GM19397 (cell line): ENCODE measurements at regions not wholly inside any gene's neighbourhood (a gene's known extent, or its start where the extent isn't known, plus 50 kb on each side); places are given as distances from the start of the nearest gene placed in this dataset.
"Not testable (repeated sequence)": the region's sequence is repeated elsewhere in the genome, so short reads cannot be mapped to it uniquely, and the experiment has no call there.

ENCODE experiments used
- ATAC-seq: cut with Tn5 transposase; IDR thresholded peaks from one replicate; pipeline ENCODE4 v1.9.1; 2021; ENCODE audit warnings: mild to moderate bottlenecking, moderate library complexity; ENCODE audit not compliant: unreplicated experiment

DNA sequence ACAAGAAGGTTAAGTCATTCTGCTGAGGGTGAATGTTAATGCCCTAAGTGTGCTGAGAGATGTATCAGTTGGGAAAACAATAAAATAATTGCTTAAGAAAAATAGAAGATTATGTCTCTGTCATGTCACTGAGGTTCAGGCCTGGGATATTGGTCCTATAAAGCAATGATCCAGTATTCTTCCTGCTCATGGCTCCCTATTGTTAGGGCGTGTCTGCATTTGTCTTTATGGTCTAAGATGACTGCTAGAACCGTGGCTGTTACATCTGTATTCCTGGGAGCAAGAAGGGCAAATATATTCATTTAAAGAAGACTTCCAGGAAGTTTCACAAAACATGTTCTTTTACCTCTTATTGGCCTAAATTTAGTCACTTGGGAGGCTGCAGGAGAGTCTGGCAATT is 125.0 kb downstream of the KCNE4 start:
- no peak for ATAC-seq

DNA sequence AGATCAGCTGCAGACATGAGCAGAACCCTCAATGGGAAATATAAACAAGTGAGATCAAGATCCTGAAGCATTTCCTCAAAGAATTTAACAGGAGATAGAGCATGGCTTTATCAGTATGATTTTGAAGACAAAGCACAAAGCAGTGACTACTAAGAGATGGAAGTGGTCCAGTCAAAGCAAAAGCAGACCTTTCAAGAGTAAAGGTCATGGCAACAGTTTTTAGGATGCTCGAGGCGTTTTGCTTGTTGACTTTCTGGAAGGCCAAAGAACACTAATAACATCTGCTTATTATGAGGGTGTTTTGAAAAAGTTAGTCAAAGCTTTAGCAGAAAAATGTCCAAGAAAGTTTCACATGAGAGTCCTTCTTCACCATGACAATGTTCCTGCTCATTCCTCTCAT is 128.5 kb downstream of the KCNE4 start:
- ATAC-seq: no peak

DNA sequence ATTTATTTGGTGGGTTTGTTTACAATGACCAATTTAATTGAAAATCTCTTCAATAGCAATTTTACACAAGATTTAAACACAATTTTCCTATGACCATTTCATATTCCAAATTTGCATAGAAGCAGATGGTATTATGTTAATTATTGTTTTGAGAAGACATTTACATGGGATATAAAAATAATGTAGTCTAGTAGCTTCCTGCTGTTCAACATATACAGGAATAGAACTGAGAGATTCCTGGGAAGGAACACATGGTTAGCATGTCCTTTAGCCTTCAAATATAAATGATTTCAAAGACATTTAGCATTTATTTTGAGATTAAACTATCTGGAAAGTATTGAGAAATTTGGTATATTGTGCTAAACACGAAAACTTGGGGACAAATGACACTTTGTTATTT is 129.6 kb downstream of the KCNE4 start:
- ATAC-seq: no peak

DNA sequence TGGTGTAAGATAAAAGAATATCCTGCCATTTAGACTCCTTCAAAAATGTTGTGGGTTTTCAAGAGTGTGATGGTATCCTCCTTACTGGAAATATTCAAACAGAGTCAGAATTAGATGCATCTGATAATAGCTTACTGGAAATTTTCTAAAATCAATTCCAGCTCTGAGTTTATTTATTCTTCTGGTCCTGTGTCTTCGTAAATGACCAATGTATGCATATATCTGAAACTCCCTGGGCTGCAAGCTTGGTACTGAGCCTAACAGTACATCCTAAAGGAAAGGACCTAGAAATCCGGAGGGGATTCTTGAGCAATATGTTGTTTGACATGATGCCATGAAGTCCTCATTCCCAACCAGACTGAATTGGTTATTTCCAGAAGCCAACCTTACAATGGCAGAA is 130.4 kb downstream of the KCNE4 start:
- no peak for ATAC-seq

DNA sequence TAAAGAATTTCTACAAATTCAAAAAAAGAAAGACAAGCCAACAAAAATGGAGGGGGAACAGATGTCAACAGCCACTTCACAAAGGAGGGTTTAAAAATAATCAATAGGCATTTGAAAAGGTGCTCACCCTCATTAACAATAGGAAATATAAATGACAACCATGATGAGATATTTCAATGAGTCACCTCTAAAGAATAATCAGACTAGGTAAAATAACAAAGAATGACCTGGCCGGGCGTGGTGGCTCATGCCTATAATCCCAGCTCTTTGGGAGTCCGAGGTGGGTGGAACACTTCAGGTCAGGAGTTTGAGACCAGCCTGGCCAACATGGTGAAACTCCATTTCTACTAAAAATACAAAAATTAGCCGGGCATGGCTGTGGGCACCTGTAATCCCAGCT is 133.6 kb downstream of the KCNE4 start:
- ATAC-seq: no peak

DNA sequence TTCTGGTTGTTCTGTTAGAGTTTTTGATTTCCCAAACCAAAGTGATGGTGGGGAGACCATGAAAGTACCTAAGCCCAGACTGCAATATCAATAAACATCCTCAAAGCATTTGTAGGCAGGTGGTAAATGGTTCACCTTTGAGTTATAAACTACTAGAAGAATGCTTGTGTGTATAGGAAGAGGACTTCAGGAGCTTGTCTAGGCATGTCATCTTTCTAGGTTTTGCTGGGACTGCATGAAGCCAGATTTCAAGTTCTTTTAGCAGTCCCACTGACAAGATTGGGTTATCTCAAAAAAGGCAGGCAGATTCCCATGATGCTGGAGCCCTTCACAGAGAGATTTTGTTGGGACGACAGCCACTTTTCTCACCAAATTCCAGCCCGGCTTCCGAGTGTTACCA is 135.3 kb downstream of the KCNE4 start:
- ATAC-seq: no peak

DNA sequence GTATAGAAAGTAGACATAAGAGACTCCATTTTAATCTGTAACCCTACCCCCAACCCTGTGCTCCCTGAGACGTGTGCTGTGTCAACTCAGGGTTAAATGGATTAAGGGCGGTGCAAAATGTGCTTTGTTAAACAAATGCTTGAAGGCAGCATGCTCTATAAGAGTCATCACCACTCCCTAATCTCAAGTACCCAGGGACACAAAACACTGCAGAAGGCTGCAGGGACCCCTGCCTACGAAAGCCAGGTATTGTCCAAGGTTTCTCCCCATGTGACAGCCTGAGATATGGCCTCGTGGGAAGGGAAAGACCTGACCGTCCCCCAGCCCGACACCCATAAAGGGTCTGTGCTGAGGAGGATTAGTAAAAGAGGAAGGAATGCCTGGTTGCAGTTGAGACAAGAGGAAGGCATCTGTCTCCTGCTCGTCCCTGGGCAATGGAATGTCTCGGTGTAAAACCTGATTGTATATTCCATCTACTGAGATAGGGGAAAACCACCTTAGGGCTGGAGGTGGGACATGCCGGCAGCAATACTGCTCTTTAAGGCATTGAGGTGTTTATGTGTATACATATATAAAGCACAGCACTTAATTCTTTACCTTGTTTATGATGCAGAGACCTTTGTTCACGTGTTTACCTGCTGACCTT is 138.7 kb downstream of the KCNE4 start:
- ATAC-seq: not testable (repeated sequence)

DNA sequence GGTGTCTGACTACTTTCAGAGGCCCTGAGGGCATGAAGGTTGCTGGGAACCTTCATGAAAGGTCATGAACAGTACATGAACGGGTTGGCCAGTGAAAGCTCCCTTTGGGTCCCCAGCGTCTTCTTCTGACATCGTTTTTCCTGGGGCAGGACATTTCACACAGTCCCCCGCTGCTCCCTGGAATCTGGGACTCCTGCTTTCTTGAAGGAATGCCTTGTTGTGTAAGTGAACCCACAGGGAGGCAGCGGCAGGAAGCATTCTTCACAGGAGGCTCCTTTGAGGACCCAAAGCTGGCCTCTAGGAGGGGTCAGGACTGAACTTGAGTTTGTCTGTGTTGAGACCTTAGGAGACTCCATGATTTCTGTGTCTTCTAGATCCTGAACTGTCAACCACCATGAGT is 144.3 kb downstream of the KCNE4 start:
- no peak for ATAC-seq

DNA sequence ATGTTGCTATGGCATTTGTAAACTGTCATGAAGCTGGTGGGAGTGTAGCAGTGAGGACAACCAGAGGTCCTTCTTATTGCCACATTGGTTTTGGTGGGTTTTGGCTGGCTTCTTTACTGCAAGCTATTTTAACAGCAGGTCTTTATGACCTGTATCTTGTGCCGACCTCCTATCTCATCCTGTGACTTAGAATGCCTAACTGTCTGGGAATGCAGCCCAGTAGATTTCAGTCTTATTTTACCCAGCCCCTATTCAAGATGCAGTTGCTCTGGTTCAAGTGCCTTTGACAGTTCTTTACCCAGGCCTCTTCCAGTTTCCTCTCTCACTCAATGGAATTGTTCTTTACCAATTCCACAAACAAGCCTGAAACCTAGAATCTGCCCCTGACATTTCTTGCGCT is 145.1 kb downstream of the KCNE4 start:
- ATAC-seq: no peak

DNA sequence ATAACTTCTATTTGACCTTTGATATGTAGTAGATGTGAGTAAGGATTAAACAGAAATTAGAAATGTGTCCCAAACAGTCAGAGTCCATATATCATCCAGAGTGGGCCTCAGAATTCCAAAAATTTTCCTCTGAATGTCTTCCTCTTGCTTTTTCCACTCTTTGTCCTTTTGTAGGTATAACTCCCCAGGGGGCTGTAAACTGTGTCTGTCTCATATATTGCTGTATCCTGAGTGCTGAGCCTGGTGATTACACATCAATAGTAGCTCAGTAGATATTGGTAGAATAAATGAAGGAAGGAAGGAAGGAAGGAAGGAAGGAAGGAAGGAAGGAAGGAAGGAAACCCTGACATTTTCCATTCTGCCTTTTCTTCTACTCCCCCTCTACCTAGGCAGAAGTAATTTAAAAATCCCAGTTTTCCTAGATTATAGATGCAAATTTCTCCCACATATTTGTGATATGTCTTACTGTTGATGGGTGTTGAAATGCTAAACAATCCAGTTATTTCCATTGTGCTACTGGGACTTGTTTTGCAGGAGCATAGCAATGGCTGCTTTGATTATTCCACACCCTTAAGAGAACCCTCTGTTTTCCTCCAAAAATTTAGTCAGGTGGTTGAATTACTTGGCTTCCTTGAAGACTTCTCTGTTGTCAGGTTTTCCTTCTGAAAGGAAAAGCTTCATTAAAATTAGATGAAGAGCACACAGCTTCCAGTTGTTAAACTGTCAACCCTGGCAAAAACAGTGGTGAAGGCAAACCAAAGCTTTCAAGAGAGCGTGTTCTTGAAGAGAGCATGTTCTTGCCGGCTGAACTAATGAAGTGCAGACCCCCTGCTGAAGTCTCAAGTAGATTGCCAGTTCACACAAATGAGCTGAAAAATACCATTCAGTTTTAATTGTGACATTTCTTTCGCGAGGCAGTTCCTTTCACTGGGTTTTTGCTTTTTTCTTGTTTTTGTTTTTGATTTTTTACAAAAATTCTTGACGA is 147.8 kb downstream of the KCNE4 start:
- ATAC-seq: no peak

DNA sequence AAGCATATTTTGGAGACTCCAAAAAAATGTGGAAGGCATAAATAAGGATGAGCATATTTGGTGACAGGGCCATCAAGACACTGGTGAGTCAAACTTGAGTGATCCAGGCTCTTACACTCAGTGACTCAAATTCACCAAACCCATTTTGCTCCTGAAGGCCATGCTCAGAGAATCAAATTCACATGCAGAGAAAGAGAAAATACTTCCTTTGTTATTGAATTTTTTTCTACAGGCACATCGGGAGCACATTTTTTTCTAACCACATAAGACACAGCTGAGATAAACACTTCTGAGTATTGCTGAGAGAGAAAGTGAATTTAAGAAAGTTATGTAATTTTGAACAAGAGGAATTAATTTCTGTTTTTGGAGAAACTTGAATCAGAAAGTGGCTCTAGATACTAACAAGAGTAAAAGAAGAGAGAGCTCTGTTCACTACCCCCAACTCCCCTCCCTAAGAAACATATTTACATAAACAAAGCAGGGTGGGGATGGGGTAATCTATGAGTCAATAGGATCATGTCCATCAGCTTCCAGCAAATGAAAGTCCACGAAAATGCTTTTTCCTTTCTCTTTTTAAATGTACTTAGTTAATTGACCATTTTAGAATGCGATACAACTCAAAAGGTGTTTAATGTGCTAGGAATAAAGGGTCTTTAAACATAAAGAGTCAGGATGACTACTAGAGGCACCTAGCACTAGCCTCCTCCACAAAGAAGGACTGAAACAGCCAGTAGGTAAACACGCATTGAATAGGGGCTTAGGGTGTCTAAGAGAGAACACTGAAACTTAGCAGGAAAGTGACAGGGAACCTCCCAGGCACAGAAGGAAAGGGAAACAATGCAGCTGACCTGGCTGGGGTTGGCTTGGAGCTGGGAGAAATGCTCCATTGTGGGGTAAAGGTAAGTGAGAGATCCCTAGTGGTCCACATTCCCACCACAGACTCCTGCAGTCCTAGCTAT is 152.3 kb downstream of the KCNE4 start:
- no peak for ATAC-seq

DNA sequence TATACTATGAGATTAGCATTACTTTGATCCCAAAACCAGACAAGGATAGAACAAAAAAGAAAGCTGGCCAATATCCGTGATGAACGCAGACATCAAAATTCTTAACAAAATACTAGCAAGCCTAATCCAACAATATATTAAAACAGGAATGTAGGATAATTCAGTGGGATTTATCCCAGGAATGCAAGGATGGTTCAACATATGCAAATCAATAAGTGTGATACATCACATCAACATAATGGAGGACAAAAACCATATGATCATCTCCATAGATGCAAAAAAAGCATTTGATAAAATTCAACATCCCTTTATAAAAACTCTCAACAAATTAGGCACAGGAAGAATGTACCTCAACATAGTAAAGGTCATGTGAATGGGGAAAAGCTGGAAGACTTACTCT is 158.5 kb downstream of the KCNE4 start:
- ATAC-seq: no peak

DNA sequence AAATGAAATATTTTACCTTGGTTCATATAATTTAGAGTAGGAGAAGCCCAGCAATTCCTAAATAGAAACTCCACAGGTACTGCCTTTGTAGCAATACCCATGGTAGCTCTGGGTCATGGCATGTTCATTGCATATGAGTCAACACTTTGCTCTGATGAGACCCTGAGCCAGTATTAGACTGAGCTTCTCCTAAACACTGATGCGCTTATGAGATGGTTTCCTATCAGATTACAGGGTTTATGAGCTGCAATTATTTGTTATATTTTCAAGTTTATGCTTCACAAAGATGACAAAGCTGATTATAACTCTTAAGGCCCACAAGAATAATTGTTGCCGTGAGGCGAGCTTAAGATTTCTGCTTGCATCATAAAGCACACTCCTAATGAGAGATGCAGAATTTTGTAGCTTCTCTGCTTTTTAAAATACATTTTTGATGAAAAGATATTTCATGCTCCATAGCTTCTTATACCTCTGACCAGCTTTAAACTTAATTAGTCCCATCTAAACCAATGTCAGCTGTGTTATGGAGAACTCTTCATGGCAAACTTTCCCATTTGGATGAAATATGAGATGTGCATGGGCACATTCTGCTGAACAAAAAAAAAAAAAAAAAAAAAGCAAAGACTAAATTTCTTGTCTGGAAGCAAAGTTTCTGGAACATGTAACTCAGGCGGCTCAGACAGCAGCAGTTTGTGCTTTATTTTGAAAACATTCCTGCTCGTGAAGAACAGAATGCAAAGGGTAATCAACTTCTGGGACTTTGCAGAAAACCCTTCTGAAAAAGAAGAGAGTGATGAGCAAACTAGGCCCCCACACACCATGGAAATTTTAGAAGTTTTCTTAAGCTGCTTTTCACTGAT is 162.6 kb downstream of the KCNE4 start:
- ATAC-seq: no peak

DNA sequence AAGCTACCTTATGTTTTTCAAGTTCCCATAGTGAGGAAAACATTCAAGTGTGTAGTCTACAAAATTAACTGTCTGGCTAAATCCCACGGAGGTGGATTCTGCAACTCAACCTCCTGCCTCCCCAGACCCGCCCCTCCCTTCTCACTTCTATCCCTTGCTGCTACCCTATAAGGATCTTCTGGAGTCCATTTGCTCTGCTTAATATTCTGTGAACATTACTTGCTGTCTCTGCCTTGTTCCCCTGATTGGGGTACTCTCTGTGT is 163.2 kb downstream of the KCNE4 start:
- ATAC-seq: no peak

DNA sequence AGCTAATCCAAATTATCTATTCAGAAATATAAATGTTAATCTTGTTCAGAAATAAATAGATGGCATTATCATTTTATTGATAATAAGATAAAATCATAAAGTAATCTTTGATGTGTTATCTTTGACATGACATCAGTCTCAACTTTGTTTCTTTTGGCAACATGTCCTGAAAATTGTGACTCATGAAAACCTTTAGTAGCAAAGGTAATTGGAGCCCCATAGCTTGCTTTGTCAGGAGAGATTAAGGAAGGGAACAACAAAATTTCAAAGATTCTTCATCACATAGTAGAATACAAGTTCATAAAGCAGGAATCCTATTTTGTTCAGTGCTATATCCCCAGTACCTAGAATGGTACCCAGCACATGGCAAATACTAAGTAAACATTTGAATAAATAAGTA is 165.4 kb downstream of the KCNE4 start:
- no peak for ATAC-seq

DNA sequence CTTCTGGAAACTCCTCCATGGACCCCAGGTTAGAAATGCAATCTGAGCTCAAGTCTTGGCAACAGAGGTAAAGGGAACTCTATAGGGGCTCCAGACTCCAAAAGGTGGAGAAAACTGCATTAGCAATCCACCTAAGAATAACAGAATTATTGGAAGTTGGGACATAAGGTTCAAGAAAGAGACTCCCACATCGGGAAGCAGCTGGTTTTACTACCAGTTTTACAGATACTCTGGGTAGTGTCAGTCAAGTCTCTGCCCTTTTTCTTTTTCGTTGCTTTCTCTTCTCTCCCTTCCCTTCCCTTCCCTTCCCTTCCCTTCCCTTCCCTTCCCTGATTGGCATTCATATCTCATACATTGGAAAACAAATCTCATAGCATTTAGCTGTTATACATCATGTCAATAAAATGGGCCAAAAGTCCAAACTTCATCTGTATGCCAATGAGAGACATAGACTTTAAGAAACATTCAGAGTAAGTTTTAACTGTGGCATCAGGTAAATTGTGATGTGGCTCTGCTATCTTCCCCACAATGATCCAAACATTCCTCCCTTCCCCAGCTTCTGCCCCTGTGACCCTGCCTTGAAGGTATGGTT is 166.7 kb downstream of the KCNE4 start:
- ATAC-seq: no peak

DNA sequence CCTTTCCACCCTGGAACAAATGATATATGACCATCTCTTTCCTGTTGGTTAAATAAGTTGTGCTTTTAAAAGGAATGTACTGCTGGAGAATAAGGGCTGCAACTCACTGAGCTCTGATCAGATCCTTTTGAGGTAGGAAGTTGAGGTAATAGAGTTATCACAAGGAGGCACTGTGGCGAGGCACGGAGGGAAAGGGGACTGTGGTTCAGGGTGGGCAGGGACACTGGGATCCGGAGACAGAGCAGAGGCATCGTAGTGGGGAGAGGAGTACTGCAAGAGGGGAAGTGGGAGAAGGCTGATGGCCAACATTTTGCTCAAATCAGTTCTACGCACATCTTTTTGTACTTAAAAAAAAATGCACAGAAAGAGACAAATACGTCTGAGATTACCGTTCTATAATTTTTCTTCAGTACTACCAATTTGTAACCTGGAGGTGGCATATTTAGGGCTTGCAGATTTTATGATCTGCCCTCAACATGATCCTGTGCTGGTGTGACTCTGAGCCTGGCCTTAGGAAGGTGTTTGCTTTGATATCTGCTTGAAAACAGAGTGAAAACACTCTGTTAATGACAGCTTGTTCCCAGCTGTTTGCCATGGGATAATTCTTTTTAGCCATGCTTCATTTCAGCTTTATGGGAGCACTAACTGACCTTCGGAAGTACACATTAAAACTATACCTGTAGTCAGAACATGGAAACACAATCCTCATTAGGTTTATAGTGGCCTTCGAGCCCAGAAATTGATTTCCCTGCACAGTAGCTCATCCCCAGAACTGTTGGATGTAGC is 168.1 kb downstream of the KCNE4 start:
- no peak for ATAC-seq

DNA sequence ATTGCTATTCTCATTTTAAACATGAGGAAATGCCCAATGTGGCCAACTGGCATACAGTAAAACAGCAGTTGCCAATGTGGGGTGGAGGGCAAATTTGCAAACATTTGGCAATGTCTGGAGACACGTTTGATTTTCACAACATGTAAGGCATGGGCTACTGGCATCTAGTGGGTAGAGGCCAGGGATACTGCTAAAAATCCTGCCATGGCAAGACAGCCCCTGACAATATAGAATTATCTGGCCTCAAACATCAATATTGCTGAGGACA is 168.6 kb downstream of the KCNE4 start:
- no peak for ATAC-seq

DNA sequence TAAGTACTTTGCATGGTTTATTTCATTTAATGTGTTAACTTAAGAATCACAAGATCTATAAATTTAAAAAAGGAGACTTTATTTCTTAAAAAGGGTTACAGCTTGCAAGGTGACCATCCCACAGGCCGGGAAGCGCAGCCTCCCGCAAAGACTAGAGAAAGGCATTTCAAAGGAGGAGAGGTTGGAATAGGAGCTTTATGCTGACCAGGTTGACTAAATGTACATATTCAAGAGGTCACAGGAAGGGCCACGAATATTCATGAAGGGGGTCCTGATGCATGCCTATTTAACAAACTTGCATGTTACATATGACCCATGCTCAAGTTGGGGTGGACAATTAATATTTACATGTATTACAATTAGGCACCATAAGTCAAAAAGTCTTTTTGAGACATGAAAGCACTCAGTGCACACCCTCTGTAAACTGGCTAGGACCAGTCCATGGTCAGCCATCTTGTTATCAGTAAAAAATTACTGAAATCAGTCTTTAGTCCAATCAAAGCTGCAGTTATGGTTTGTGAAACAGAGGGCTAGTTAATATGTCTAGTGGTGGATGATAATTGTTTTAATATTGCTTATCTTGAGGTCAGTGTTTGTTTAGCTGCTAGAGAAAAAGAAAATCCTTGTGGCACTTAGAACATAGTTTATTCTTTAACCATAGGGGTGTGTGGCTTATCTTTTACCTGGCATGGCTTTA is 169.3 kb downstream of the KCNE4 start:
- no peak for ATAC-seq
